ENCODE measurements at regions not wholly inside any gene's neighbourhood (a gene's known extent, or its start where the extent isn't known, plus 50 kb on each side); places are given as distances from the start of the nearest gene placed in this dataset.

DNA sequence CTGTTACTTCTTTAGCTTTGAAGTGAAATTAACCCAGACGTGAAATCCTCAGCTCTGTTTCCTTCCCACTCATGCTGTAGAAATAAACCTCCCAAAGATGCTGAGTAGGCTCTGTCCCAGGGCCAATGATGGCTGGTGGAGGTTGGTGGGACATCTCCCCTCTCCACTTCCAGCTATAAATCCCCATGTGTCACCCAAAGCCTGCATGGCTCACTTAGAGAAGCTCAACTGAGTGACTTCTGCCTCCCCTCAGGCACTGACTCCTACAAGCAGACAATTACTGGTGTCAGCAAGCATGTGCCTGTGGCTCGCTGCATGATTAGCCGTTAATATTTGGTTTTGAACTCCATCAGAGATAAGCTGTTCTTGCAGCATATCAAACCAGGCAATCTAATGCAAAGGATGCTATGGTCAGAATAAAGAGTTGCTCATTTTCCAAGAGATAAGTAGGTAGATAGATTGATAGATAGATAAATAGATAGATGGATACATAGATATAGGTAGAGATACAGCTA is 569.5 kb upstream of the WWC1 start:
- Mint-ChIP-seq H3K27me3 (ENCODE audit: low read depth) (no peaks in the 10 kb centered on the region), H3K9me3 (no peaks in the 10 kb centered on the region), H3K4me3 (no peak overlapping the region), H3K4me1 (ENCODE audit: low read depth) (peaks cover 2% of the 10 kb centered on the region), H3K27ac (no peak overlapping the region), H3K36me3 (ENCODE audit: low read depth) (no peaks in the 10 kb centered on the region)
- no peak for DNase-seq (ENCODE audit: low spot score)

DNA sequence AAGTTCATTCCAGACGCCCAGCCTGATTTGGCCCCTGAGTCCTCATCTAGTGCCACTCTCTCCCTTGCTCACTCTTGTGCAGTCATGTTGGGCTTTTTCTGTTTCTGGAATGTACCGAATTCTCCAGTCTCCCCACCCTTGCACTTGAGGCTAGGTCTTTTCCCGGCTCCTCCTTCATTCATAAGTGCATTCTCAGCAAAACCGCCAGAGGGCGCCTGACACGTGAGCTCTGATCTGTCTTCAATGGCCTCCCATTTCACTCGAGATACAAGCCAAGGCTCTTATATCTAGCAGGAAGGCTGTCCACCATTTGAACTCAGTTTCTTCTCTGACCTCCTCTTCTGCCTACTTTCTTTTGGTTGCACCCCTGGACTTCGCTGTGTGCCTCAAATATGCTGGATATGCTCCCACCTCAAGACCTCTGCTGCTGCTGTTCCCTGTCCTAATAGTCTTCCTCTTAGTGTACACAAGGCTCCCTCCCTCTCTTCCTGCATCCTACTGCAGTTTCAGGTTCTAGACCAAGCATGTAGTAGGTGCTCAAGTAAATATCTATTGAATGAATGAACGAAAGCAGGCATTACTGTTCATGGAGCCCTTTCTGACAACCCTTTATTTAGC is 568.1 kb upstream of the WWC1 start:
- no peaks in the 10 kb centered on the region for H3K27me3 Mint-ChIP-seq (ENCODE audit: low read depth)
- peaks cover 2% of the 10 kb centered on the region for H3K4me1 Mint-ChIP-seq (ENCODE audit: low read depth)
- no peak overlapping the region for H3K27ac Mint-ChIP-seq
- no peaks in the 10 kb centered on the region for H3K9me3 Mint-ChIP-seq
- H3K4me3 Mint-ChIP-seq: no peak overlapping the region
- no peaks in the 10 kb centered on the region for H3K36me3 Mint-ChIP-seq (ENCODE audit: low read depth)
- peak; percentile 40 for DNase-seq (ENCODE audit: low spot score)

- H3K4me3 Mint-ChIP-seq: no peak overlapping the region
- H3K27me3 Mint-ChIP-seq (ENCODE audit: low read depth): no peaks in the 10 kb centered on the region
- H3K4me1 Mint-ChIP-seq (ENCODE audit: low read depth): peaks cover 2% of the 10 kb centered on the region
Measured at GRCh38 chr5:167725264-167725663, 566.2 kb upstream of the WWC1 start.

GRCh38 chr5:167725741-167726140 is 565.7 kb upstream of the WWC1 start:
- no peaks in the 10 kb centered on the region for H3K36me3 Mint-ChIP-seq (ENCODE audit: low read depth)
- no peaks in the 10 kb centered on the region for H3K27me3 Mint-ChIP-seq (ENCODE audit: low read depth)
- peaks cover 2% of the 10 kb centered on the region for H3K4me1 Mint-ChIP-seq (ENCODE audit: low read depth)
- no peaks in the 10 kb centered on the region for H3K9me3 Mint-ChIP-seq
- no peak overlapping the region for H3K4me3 Mint-ChIP-seq
- H3K27ac Mint-ChIP-seq: no peak overlapping the region
- no peak for DNase-seq (ENCODE audit: low spot score)

More at GRCh38 chr5:167725264-167725663, 566.2 kb upstream of the WWC1 start:
- H3K27ac Mint-ChIP-seq: no peak overlapping the region
- H3K9me3 Mint-ChIP-seq: no peaks in the 10 kb centered on the region
- H3K36me3 Mint-ChIP-seq (ENCODE audit: low read depth): no peaks in the 10 kb centered on the region
- DNase-seq (ENCODE audit: low spot score): no peak

GRCh38 chr5:167726642-167727041 is 564.8 kb upstream of the WWC1 start:
- no peak overlapping the region for H3K27ac Mint-ChIP-seq
- H3K27me3 Mint-ChIP-seq (ENCODE audit: low read depth): no peaks in the 10 kb centered on the region
- DNase-seq (ENCODE audit: low spot score): no peak
- peaks cover 2% of the 10 kb centered on the region for H3K4me1 Mint-ChIP-seq (ENCODE audit: low read depth)
- no peaks in the 10 kb centered on the region for H3K36me3 Mint-ChIP-seq (ENCODE audit: low read depth)
- no peak overlapping the region for H3K4me3 Mint-ChIP-seq
- no peaks in the 10 kb centered on the region for H3K9me3 Mint-ChIP-seq

DNA sequence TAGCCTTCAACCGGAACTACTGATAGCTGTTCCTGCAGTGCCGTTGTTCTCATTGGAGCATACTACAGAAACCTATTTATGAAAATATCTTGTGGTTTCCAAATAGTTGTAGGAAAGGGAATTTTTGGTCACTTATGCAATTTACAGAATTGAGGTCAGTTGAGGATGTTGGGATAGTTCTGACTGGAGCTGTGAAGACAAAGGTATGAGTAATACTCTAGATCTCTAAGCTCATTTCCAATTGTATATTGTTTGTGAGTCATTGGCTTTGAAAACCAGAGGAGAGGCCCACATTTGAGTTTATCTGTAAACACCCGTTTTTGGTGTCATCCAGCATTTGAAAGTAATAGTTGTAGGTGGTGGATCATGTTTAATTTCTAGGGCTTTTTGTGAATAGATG is 561.3 kb upstream of the WWC1 start:
- Mint-ChIP-seq H3K4me1 (ENCODE audit: low read depth) (no peaks in the 10 kb centered on the region), H3K36me3 (ENCODE audit: low read depth) (no peaks in the 10 kb centered on the region), H3K9me3 (no peaks in the 10 kb centered on the region), H3K4me3 (no peak overlapping the region), H3K27ac (no peak overlapping the region), H3K27me3 (ENCODE audit: low read depth) (no peaks in the 10 kb centered on the region)
- DNase-seq (ENCODE audit: low spot score): no peak

DNA sequence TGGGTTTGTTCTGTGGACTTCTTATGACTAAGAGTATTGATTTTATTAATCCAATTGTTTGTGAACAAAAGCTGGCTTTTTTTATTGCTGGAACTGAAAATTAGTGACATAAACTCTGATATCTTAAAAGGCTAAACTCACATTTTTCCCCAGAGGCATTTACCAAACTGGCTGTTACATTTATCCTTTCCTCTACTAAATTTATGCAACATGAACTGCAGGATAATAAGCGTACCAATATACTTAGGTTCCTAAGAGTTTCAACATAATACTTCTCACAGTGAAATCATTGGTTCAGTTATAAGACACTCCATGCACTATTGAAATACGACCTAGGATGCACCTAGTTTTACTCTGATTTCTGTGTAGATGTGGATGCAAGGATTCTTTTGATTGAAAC is 560.8 kb upstream of the WWC1 start:
- no peaks in the 10 kb centered on the region for H3K36me3 Mint-ChIP-seq (ENCODE audit: low read depth)

GRCh38 chr5:167731951-167732350 is 559.5 kb upstream of the WWC1 start:
- H3K9me3 Mint-ChIP-seq: no peaks in the 10 kb centered on the region
- H3K27me3 Mint-ChIP-seq (ENCODE audit: low read depth): no peaks in the 10 kb centered on the region
- H3K4me1 Mint-ChIP-seq (ENCODE audit: low read depth): no peaks in the 10 kb centered on the region
- H3K27ac Mint-ChIP-seq: no peak overlapping the region
- H3K4me3 Mint-ChIP-seq: no peak overlapping the region
- no peaks in the 10 kb centered on the region for H3K36me3 Mint-ChIP-seq (ENCODE audit: low read depth)
- no peak for DNase-seq (ENCODE audit: low spot score)

More for the DNA sequence above, 560.8 kb upstream of the WWC1 start:
- H3K27me3 Mint-ChIP-seq (ENCODE audit: low read depth): no peaks in the 10 kb centered on the region
- no peaks in the 10 kb centered on the region for H3K9me3 Mint-ChIP-seq
- DNase-seq (ENCODE audit: low spot score): no peak
- no peak overlapping the region for H3K4me3 Mint-ChIP-seq
- no peak overlapping the region for H3K27ac Mint-ChIP-seq
- H3K4me1 Mint-ChIP-seq (ENCODE audit: low read depth): no peaks in the 10 kb centered on the region

- H3K4me3 Mint-ChIP-seq: no peak overlapping the region
- no peaks in the 10 kb centered on the region for H3K4me1 Mint-ChIP-seq (ENCODE audit: low read depth)
- DNase-seq (ENCODE audit: low spot score): no peak
- no peak overlapping the region for H3K27ac Mint-ChIP-seq
- no peaks in the 10 kb centered on the region for H3K27me3 Mint-ChIP-seq (ENCODE audit: low read depth)
- H3K9me3 Mint-ChIP-seq: no peaks in the 10 kb centered on the region
- no peaks in the 10 kb centered on the region for H3K36me3 Mint-ChIP-seq (ENCODE audit: low read depth)
Measured at GRCh38 chr5:167732499-167732898, 558.9 kb upstream of the WWC1 start.

DNA sequence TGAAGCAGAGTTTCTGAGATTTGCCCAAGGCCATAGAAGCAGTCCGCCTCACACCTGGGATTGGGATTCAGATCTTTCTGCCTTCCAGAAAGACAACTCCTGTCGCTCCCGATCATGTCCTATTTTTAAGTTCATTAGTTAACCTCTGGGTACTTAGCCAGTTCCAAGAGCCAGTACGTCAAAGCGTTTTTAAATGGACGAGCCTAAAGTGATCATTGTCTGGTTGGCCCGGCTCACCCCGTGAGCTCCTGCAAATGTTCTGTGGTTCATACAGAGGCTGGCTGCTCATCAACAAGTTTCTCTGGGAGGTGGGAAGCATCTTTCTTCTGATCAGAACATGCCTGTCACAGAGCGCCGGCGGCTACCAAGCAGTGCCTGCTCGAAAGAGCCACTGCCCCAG is 554.5 kb upstream of the WWC1 start:
- H3K27me3 Mint-ChIP-seq (ENCODE audit: low read depth): no peaks in the 10 kb centered on the region
- H3K9me3 Mint-ChIP-seq: no peaks in the 10 kb centered on the region
- no peak overlapping the region for H3K27ac Mint-ChIP-seq
- no peak overlapping the region for H3K4me3 Mint-ChIP-seq
- H3K4me1 Mint-ChIP-seq (ENCODE audit: low read depth): no peaks in the 10 kb centered on the region
- no peak for DNase-seq (ENCODE audit: low spot score)
- no peaks in the 10 kb centered on the region for H3K36me3 Mint-ChIP-seq (ENCODE audit: low read depth)

GRCh38 chr5:167743695-167744464 is 547.6 kb upstream of the WWC1 start:
- Mint-ChIP-seq H3K4me3 (no peak overlapping the region), H3K27me3 (ENCODE audit: low read depth) (no peaks in the 10 kb centered on the region), H3K36me3 (ENCODE audit: low read depth) (no peaks in the 10 kb centered on the region), H3K9me3 (no peaks in the 10 kb centered on the region), H3K4me1 (ENCODE audit: low read depth) (no peaks in the 10 kb centered on the region), H3K27ac (no peak overlapping the region)
- DNase-seq (ENCODE audit: low spot score): no peak

GRCh38 chr5:167745868-167746267 is 545.6 kb upstream of the WWC1 start:
- H3K4me3 Mint-ChIP-seq: no peak overlapping the region
- no peak overlapping the region for H3K27ac Mint-ChIP-seq
- no peaks in the 10 kb centered on the region for H3K4me1 Mint-ChIP-seq (ENCODE audit: low read depth)
- no peak for DNase-seq (ENCODE audit: low spot score)
- H3K27me3 Mint-ChIP-seq (ENCODE audit: low read depth): no peaks in the 10 kb centered on the region
- H3K36me3 Mint-ChIP-seq (ENCODE audit: low read depth): no peaks in the 10 kb centered on the region
- H3K9me3 Mint-ChIP-seq: no peaks in the 10 kb centered on the region

DNA sequence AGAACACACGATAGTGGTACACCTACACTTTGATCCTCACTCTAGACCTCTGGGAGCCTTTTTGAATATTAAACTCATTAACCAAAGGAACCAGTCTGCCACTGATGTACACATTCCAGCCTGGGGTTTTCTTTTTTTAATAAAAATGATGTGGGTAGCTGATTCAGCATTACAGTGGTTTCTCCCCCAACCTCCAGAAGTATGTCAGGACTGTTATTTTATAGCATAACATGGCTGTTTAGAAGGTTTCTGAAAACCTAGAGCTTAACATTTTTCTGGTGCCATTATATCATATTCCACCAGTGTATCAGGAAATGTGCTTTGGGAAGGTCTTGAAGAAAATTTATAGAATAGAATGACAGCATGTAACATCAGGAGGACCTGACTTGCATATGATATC is 540.9 kb upstream of the WWC1 start:
- no peak for DNase-seq (ENCODE audit: low spot score)
- no peak overlapping the region for H3K4me3 Mint-ChIP-seq
- no peaks in the 10 kb centered on the region for H3K36me3 Mint-ChIP-seq (ENCODE audit: low read depth)
- H3K9me3 Mint-ChIP-seq: no peaks in the 10 kb centered on the region
- H3K27ac Mint-ChIP-seq: no peak overlapping the region
- no peaks in the 10 kb centered on the region for H3K27me3 Mint-ChIP-seq (ENCODE audit: low read depth)
- no peaks in the 10 kb centered on the region for H3K4me1 Mint-ChIP-seq (ENCODE audit: low read depth)

GRCh38 chr5:167752936-167753335 is 538.5 kb upstream of the WWC1 start:
- no peak for DNase-seq (ENCODE audit: low spot score)
- Mint-ChIP-seq H3K4me1 (ENCODE audit: low read depth) (no peaks in the 10 kb centered on the region), H3K27ac (no peak overlapping the region), H3K27me3 (ENCODE audit: low read depth) (no peaks in the 10 kb centered on the region), H3K36me3 (ENCODE audit: low read depth) (no peaks in the 10 kb centered on the region), H3K4me3 (no peak overlapping the region), H3K9me3 (no peaks in the 10 kb centered on the region)
